Cardiac muscle cell (in vitro differentiated cells and primary cell): ENCODE measurements at regions not wholly inside any gene's neighbourhood (a gene's known extent, or its start where the extent isn't known, plus 50 kb on each side); places are given as distances from the start of the nearest gene placed in this dataset.
A peak's percentile ranks its signal among the peaks of the same experiment; 100 is the strongest.

ENCODE experiments used
- DNase-seq, 2 donors: peaks; one replicate each; pipeline versions ENCODE4 v3.0.0 to v3.0.0-alpha.2; 2010 to 2017; ENCODE audit warnings: low read depth in 1 of 2, low spot score in 1 of 2
- H3K27ac ChIP-seq: fragments of 200-600 bp; sonication (generic); 2 replicates; pipeline ENCODE4 v1.5.1; 2016
- H3K27me3 ChIP-seq: fragments of 200-600 bp; sonication (generic); 2 replicates; pipeline ENCODE4 v1.6.0; 2016; ENCODE audit warnings: control low read depth
- H3K36me3 ChIP-seq: fragments of 200-600 bp; sonication (generic); 2 replicates; pipeline ENCODE4 v1.5.1; 2016; ENCODE audit warnings: control low read depth
- H3K4me1 ChIP-seq: fragments of 200-600 bp; sonication (generic); 2 replicates; pipeline ENCODE4 v1.8.1; 2017; ENCODE audit warnings: low read depth, mild to moderate bottlenecking, mixed run types
- H3K4me3 ChIP-seq: fragments of 200-600 bp; sonication (generic); 2 replicates; pipeline ENCODE4 v1.5.1; 2016; ENCODE audit warnings: mild to moderate bottlenecking
- H3K9me3 ChIP-seq: fragments of 200-600 bp; sonication (generic); 2 replicates; pipeline ENCODE4 v1.5.1; 2017; ENCODE audit warnings: low read depth, mild to moderate bottlenecking, control low read depth
- CTCF ChIP-seq: IDR thresholded peaks from 2 replicates; pipeline ENCODE4 v1.5.1; 2012; ENCODE audit warnings: low read depth, mild to moderate bottlenecking, low read length

DNA sequence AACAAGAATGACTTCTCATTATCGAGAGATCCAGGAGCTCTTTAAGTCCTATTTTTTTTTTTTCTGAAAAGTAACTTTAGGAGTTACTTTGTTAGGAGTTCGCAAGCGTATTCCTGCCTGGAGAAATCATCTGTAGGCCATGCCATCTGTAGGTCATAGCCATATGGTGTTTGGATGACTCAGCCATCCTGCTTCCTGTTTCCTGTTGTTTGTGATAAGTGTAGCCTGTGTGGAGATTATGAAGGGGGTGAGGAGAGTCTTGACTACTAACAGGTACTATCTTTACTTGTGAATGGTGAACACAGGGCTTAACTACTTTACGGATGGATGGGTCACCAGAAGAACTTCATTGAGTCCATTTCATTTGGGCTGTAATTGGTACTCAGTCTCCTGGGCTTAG is 327.2 kb downstream of the PTPRU start:
- peak in 1 of 2 donors; percentile 41 for DNase-seq

DNA sequence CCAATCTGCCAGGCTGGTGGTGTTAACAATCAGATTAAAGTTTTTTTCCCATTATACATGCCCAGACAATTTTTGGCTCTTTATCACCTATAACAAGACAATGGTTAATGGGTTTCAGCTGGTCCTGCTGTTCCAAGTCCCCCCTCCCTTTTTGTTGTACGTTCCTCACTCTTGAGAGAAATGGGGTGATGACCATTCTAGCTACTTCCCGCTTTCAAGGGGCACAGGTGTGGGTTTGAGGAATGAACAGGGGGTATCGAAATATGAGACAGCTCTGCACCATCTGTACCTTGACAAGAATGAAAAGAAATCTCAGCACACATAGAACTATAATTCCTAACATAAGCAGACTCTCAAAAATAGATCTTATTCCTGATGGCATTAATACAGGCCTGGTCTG is 326.8 kb downstream of the PTPRU start:
- H3K4me1 ChIP-seq, result no peaks in the 10 kb centered on the region
- H3K27me3 ChIP-seq, result no peaks in the 10 kb centered on the region
- no peak overlapping the region for H3K4me3 ChIP-seq

More for the DNA sequence above, 327.2 kb downstream of the PTPRU start:
- no peaks in the 10 kb centered on the region for H3K4me1 ChIP-seq
- H3K27ac ChIP-seq, result no peak overlapping the region
- H3K27me3 ChIP-seq, result no peaks in the 10 kb centered on the region
- no peaks in the 10 kb centered on the region for H3K9me3 ChIP-seq
- no peak for TF ChIP-seq CTCF
- no peaks in the 10 kb centered on the region for H3K36me3 ChIP-seq
- H3K4me3 ChIP-seq, result no peak overlapping the region

GRCh38 chr1:29559056-29559455 is 322.7 kb downstream of the PTPRU start:
- Histone ChIP-seq H3K27me3 (no peaks in the 10 kb centered on the region), H3K27ac (no peak overlapping the region), H3K4me3 (no peak overlapping the region), H3K9me3 (no peaks in the 10 kb centered on the region), H3K36me3 (no peaks in the 10 kb centered on the region), H3K4me1 (no peaks in the 10 kb centered on the region)
- no peak for TF ChIP-seq CTCF
- DNase-seq, result no peak

More for the DNA sequence above, 326.8 kb downstream of the PTPRU start:
- H3K36me3 ChIP-seq, result no peaks in the 10 kb centered on the region
- DNase-seq, result no peak
- TF ChIP-seq CTCF, result no peak
- H3K9me3 ChIP-seq, result no peaks in the 10 kb centered on the region
- H3K27ac ChIP-seq, result no peak overlapping the region

GRCh38 chr1:29557701-29558600 is 321.6 kb downstream of the PTPRU start:
- Histone ChIP-seq H3K9me3 (no peaks in the 10 kb centered on the region), H3K4me3 (no peak overlapping the region), H3K4me1 (no peaks in the 10 kb centered on the region), H3K27ac (no peak overlapping the region), H3K36me3 (no peaks in the 10 kb centered on the region), H3K27me3 (no peaks in the 10 kb centered on the region)
- no peak for TF ChIP-seq CTCF
- no peak for DNase-seq

DNA sequence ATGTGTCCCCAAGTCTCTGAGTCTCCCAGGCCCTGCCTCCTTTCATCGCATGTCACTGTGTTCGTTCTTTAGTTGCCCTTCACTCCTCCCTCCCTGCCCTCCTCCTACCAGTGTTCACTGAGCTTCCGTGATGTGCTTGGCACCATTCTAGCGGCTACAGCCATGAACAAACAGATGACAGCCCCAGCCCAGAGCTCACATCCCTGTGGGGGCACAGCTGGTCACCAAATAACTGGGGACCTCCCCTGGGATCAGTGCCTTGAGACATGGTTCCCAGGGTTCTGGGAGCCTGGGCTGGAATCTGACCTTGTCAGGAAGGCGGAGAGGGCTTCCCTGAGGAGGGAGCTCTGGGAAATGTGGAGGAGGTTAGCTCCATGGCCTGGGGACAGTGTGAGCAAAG is 320.7 kb downstream of the PTPRU start:
- no peaks in the 10 kb centered on the region for H3K27me3 ChIP-seq
- no peak for DNase-seq
- no peaks in the 10 kb centered on the region for H3K9me3 ChIP-seq
- no peak overlapping the region for H3K27ac ChIP-seq
- no peaks in the 10 kb centered on the region for H3K36me3 ChIP-seq
- H3K4me3 ChIP-seq, result no peak overlapping the region
- no peaks in the 10 kb centered on the region for H3K4me1 ChIP-seq
- no peak for TF ChIP-seq CTCF
